Pancreas (tissue), 10 donors: ENCODE measurements at regions not wholly inside any gene's neighbourhood (a gene's known extent, or its start where the extent isn't known, plus 50 kb on each side); places are given as distances from the start of the nearest gene placed in this dataset.
"Not testable (repeated sequence)": the region's sequence is repeated elsewhere in the genome, so short reads cannot be mapped to it uniquely, and the experiment has no call there.

Source experiments
- ATAC-seq, 4 donors: fragments of 200-7000 bp; cut with Tn5 transposase; one replicate each; pipeline versions ENCODE4 v1.8.0 to v1.9.1; 2020; ENCODE audit warnings: mild to moderate bottlenecking in 4 of 4, moderate library complexity in 4 of 4
- DNase-seq, 6 donors: peaks; one replicate each; pipeline ENCODE4 v3.0.0-alpha.2; 2020
- FAIRE-seq: peaks from 2 replicates; lab custom pipeline; 2012; peaks lifted over from hg19 to GRCh38; lab: Jason Lieb, UNC
- H3K27ac ChIP-seq, 4 donors: fragments of 200-600 bp; sonication (generic); 1 replicate in 3 of 4; 2 replicates in 1 of 4; pipeline versions ENCODE4 v1.5.0 to v1.8.0; 2020
- H3K27me3 ChIP-seq, 4 donors: fragments of 200-600 bp; one replicate each; pipeline ENCODE4 v1.8.0; 2021
- H3K36me3 ChIP-seq, 3 donors: fragments of 200-600 bp; sonication (generic) in 1 of 3; one replicate each; pipeline versions ENCODE4 v1.5.0 to v1.8.0; 2020 to 2021
- H3K4me1 ChIP-seq, 3 donors: fragments of 200-600 bp; one replicate each; pipeline ENCODE4 v1.8.0; 2021
- H3K4me3 ChIP-seq, 4 donors: fragments of 200-600 bp; sonication (generic) in 2 of 4; one replicate each; pipeline versions ENCODE4 v1.5.0 to v1.8.0; 2020 to 2021
- H3K9me3 ChIP-seq, 4 donors: fragments of 200-600 bp; one replicate each; pipeline ENCODE4 v1.8.0; 2021
- WGBS, 2 donors: extraction: QIAGEN DNeasy Blood & Tissue Kit; methylation state at CpG; one replicate each; pipeline ENCODE4 v1.1.7; 2013; 5-methylcytosine and 5-hydroxymethylcytosine counted together
- intact Hi-C, 3 donors: fragments of 100-400 bp; cut with DNase I; formaldehyde crosslinking; loops; one replicate each; pipeline versions ENCODE4 v1.11.1 to v1.14.2; 2022
- TF ChIP-seq, protein P1 (sequence below), 4 donors: fragments of 200-600 bp; sonication (generic) in 3 of 4; IDR thresholded peaks; one replicate each; pipeline versions ENCODE4 v1.5.0 to v1.8.0; 2021; ENCODE audit warnings: antibody characterized with exemption in 4 of 4
- donor health status: healthy with polysubstance abuse.
- donor health status: DM: no; HTN: no; CAD: no; lungs with moderate emphysema.
- donor health status: DM: no; HTN: no; CAD: no.
- donor health status: control.
- donor health status: control.
- donor health status: Bipolar disorder and iron deficiency.
- donor health status: DM: yes; HTN: yes; CAD: no.
- donor health status: DM: no; HTN: no; CAD: no.
- donor health status: DM: no; HTN: no; CAD: no.
- donor health status: DM: yes; HTN: yes; CAD: no.

- WGBS, 2 donors: 77 to 85% methylated on average over 6 of the region's 6 CpGs
- DNase-seq (no peak), FAIRE-seq (no peak), ATAC-seq (no peak)
- H3K36me3 ChIP-seq: no peaks in the 10 kb centered on the region
- TF ChIP-seq, protein P1, sequence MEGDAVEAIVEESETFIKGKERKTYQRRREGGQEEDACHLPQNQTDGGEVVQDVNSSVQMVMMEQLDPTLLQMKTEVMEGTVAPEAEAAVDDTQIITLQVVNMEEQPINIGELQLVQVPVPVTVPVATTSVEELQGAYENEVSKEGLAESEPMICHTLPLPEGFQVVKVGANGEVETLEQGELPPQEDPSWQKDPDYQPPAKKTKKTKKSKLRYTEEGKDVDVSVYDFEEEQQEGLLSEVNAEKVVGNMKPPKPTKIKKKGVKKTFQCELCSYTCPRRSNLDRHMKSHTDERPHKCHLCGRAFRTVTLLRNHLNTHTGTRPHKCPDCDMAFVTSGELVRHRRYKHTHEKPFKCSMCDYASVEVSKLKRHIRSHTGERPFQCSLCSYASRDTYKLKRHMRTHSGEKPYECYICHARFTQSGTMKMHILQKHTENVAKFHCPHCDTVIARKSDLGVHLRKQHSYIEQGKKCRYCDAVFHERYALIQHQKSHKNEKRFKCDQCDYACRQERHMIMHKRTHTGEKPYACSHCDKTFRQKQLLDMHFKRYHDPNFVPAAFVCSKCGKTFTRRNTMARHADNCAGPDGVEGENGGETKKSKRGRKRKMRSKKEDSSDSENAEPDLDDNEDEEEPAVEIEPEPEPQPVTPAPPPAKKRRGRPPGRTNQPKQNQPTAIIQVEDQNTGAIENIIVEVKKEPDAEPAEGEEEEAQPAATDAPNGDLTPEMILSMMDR (IDR thresholded peaks at IDR 0.05): no peak
- no peaks in the 10 kb centered on the region for H3K4me1 ChIP-seq
- no peak overlapping the region for H3K27ac ChIP-seq
- no peaks in the 10 kb centered on the region for H3K9me3 ChIP-seq
- intact Hi-C loops: no loop called here
- H3K27me3 ChIP-seq: no peaks in the 10 kb centered on the region
- H3K4me3 ChIP-seq: no peak overlapping the region
Measured at GRCh38 chr6:99711925-99712324, 105.3 kb downstream of the PRDM13 start.

GRCh38 chr6:99712519-99712918, 105.9 kb downstream of the PRDM13 start:
- Histone ChIP-seq H3K9me3 (no peaks in the 10 kb centered on the region), H3K4me1 (no peaks in the 10 kb centered on the region), H3K27me3 (no peaks in the 10 kb centered on the region), H3K36me3 (no peaks in the 10 kb centered on the region), H3K4me3 (no peak overlapping the region), H3K27ac (no peak overlapping the region)
- DNase-seq (no peak), FAIRE-seq (no peak), ATAC-seq (no peak)
- TF ChIP-seq, protein P1 (IDR thresholded peaks at IDR 0.05): no peak
- WGBS, 2 donors: 31 to 42% methylated on average over 3 of the region's 3 CpGs
- intact Hi-C loops: no loop called here

DNA sequence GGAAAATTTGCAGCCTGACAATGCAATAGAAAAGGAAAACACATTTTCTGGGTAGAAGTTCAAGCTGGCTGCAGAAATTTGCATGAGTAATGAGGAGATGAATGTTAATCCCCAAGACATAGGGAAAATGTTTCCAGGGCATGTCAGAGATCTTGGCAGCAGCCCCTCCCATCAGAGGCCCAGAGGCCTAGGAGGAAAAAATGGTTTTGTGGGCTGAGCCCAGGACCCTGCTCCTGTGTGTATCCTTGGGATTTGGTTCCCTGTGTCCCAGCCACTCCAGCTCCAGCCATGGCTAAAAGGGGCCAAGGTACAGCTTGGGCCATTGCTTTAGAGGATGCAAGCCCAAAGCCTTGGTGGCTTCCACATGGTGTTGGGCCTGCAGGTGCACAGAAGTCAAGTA, 115.4 kb downstream of the PRDM13 start:
- H3K9me3 ChIP-seq, FAIRE-seq, H3K4me1 ChIP-seq: not testable (repeated sequence)

GRCh38 chr6:99730237-99730636, 123.6 kb downstream of the PRDM13 start:
- ATAC-seq, intact Hi-C loops: not testable (repeated sequence)
- 84 to 93% methylated on average over 3 to 6 of the region's 6 CpGs for WGBS, 2 donors

More for the DNA sequence above, 115.4 kb downstream of the PRDM13 start:
- H3K27ac ChIP-seq, H3K4me3 ChIP-seq, intact Hi-C loops, H3K36me3 ChIP-seq, H3K27me3 ChIP-seq, ATAC-seq, DNase-seq: not testable (repeated sequence)

DNA sequence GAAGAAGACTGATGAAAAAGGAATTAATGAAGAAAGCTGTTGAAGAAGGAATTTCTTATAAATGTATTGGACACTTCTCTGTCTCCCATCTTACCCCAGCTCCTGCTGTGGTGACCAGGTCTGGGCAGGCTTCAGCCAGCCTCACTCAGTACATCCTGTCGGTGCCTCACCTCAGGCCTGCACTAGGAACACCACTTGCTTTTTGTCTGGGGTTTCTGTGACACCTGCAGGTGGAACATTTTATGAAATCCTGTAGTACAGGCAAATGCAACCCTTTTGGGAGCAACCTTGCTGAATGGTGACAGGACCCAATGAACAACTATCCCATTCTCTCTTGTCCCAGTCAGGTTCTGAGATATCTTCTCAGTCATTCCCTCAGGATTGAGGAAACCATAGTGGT, 129.7 kb downstream of the PRDM13 start:
- intact Hi-C loops: no loop called here
- FAIRE-seq: no peak
- no peak overlapping the region for H3K4me3 ChIP-seq
- no peaks in the 10 kb centered on the region for H3K36me3 ChIP-seq
- H3K27me3 ChIP-seq: no peaks in the 10 kb centered on the region
- no peaks in the 10 kb centered on the region for H3K9me3 ChIP-seq
- no peak overlapping the region for H3K27ac ChIP-seq
- ATAC-seq: no peak
- H3K4me1 ChIP-seq: no peaks in the 10 kb centered on the region
- WGBS, 2 donors: 33 to 40% methylated on average over 1 of the region's 1 CpG
- no peak for DNase-seq
- TF ChIP-seq, protein P1 (IDR thresholded peaks at IDR 0.05): no peak

More at GRCh38 chr6:99730237-99730636, 123.6 kb downstream of the PRDM13 start:
- not testable (repeated sequence) for H3K27me3 ChIP-seq, H3K27ac ChIP-seq, H3K4me3 ChIP-seq, H3K36me3 ChIP-seq, H3K9me3 ChIP-seq, DNase-seq, H3K4me1 ChIP-seq, FAIRE-seq

DNA sequence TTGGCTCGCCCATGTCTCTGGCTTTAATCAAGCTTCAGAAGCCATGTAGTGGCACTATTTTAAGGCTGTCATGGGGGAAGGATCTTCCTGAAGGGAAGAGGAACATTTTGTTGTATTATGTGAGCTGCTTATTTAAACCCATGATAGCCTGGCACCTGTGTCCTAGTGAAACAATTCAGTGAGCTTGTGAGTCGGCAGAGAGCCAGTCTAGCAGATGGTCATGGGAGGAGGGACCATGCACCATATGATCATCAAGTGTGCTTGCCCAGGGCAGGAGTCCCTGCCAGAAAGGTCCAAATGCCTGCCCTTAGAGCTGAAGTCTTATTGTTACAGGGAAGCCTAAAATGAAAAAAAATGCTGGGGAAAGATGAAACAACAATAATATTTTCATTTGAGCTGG, 132.9 kb downstream of the PRDM13 start:
- intact Hi-C loops: no loop called here
- no peak overlapping the region for H3K27ac ChIP-seq
- 22 to 30% methylated on average over 2 of the region's 2 CpGs for WGBS, 2 donors
- no peaks in the 10 kb centered on the region for H3K27me3 ChIP-seq
- peak in 1 of 4 donors; percentile 51 for ATAC-seq
- H3K4me1 ChIP-seq: no peaks in the 10 kb centered on the region
- FAIRE-seq: no peak
- TF ChIP-seq, protein P1 (IDR thresholded peaks at IDR 0.05): no peak
- H3K9me3 ChIP-seq: no peaks in the 10 kb centered on the region
- H3K36me3 ChIP-seq: no peaks in the 10 kb centered on the region
- no peak overlapping the region for H3K4me3 ChIP-seq
- DNase-seq: peak in 2 of 6 donors; percentile 24
